ENCODE measurements at regions not wholly inside any gene's neighbourhood (a gene's known extent, or its start where the extent isn't known, plus 50 kb on each side); places are given as distances from the start of the nearest gene placed in this dataset.

DNA sequence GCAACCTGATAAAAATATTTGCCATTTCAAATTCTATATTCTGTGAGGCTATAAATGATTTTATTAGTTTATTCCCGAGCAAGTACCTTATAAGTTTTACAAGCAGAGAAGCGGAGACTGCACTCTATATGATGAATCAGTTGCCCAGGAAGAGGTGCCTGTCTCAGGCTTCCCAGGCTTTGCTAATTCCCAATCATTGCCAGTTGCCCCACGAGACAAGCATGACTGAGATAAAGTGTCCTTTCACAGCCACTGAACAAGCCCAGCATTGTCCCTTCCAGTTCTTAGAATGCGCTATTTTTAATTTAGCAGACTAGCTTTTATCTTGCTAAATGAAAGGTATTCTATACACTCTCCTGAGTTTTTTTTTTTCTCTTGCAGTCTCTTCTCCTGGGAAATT, 260.7 kb downstream of the ALDH8A1 start:
- Histone ChIP-seq H3K36me3 (ENCODE audit: control insufficient read depth in 2 of 4, insufficient read depth in 4 of 4, low read length in 3 of 4) (no peaks in the 10 kb centered on the region), H2BK5ac (ENCODE audit: low read depth, low read length) (no peak overlapping the region), H3K9me3 (ENCODE audit: insufficient read depth in 2 of 2, low read depth in 1 of 2, low read length in 1 of 2) (no peaks in the 10 kb centered on the region), H4K20me1 (replicated peaks in 1 of 2; ENCODE audit: control insufficient read depth in 1 of 2, insufficient read depth in 2 of 2, low read length in 2 of 2) (no peaks in the 10 kb centered on the region), H4K8ac (ENCODE audit: extremely low read depth, insufficient read depth, low read length) (no peak overlapping the region), H3K27me3 (replicated peaks in 1 of 4; ENCODE audit: control insufficient read depth in 3 of 4, extremely low read depth in 1 of 4, insufficient read depth in 3 of 4, low read length in 3 of 4) (no peaks in the 10 kb centered on the region), H3K9ac (replicated peaks in 1 of 4; ENCODE audit: extremely low read depth in 1 of 4, low read depth in 3 of 4, low read length in 3 of 4) (no peak overlapping the region), H3K79me2 (ENCODE audit: control insufficient read depth in 1 of 2, insufficient read depth in 2 of 2, low read length in 2 of 2) (no peaks in the 10 kb centered on the region), H2BK120ac (replicated peaks; ENCODE audit: low read depth, low read length) (no peak overlapping the region), H3K23ac (ENCODE audit: insufficient read length) (no peak overlapping the region), H3K4ac (replicated peaks; ENCODE audit: insufficient read length, low read depth, low read length) (no peak overlapping the region), H3K4me3 (ENCODE audit: extremely low read depth in 1 of 4, insufficient read depth in 2 of 4, low read depth in 3 of 4, low read length in 4 of 4) (no peak overlapping the region), H2AK5ac (ENCODE audit: low read depth, low read length) (no peak overlapping the region), H3K4me2 (ENCODE audit: insufficient read depth in 1 of 2, low read depth in 2 of 2, low read length in 2 of 2) (no peak overlapping the region), H2BK12ac (ENCODE audit: low read depth, low read length) (no peak overlapping the region), H2BK15ac (ENCODE audit: low read length) (no peak overlapping the region), H2AFZ (ENCODE audit: low read length) (no peak overlapping the region), H4K91ac (replicated peaks; ENCODE audit: insufficient read length, low read length) (no peak overlapping the region), H3K23me2 (ENCODE audit: low read depth, low read length) (no peaks in the 10 kb centered on the region), H3K79me1 (ENCODE audit: low read depth, low read length) (no peaks in the 10 kb centered on the region), H3K14ac (ENCODE audit: insufficient read length) (no peak overlapping the region), H4K5ac (ENCODE audit: insufficient read length, low read depth, low read length) (no peak overlapping the region), H2BK20ac (ENCODE audit: low read length) (no peak overlapping the region), H3K4me1 (replicated peaks in 1 of 4; ENCODE audit: control insufficient read depth in 3 of 4, insufficient read depth in 4 of 4, low read length in 3 of 4) (no peaks in the 10 kb centered on the region), H3K27ac (ENCODE audit: low read depth, low read length) (no peak overlapping the region), H3K56ac (replicated peaks; ENCODE audit: insufficient read length, low read depth, low read length) (no peak overlapping the region), H3K18ac (ENCODE audit: extremely low read depth, low read length) (no peak overlapping the region)
- no peak for DNase-seq (ENCODE audit: low read depth in 1 of 2, low spot score in 2 of 2)
- no peak for FAIRE-seq
- CTCF ChIA-PET (ENCODE audit: partially characterized antibody): interaction anchor here (0.8 to 1.4 kb wide), 3 partner anchors 14 to 49 kb away, joined by 3 read pairs; no protein-coding TSS in a partner anchor
- 86% methylated on average over 4 of the region's 4 CpGs; no CpG with 5 or more reads in 1 of the 2 experiments for WGBS, 2 experiments (ENCODE audit: extremely low coverage in 1 of 2, insufficient coverage in 1 of 2, insufficient read length in 1 of 2, insufficient replicate concordance in 2 of 2, low coverage in 1 of 2, low lambda C conversion rate in 2 of 2, missing lambda C conversion rate in 1 of 2)
- POLR2A ChIA-PET (ENCODE audit: partially characterized antibody): no interaction called here
- TF ChIP-seq GABPA (IDR thresholded peaks at IDR 0.05; ENCODE audit: borderline replicate concordance, insufficient read depth, low read length) (no peak), HDAC2 (IDR thresholded peaks at IDR 0.05; ENCODE audit: borderline replicate concordance in 1 of 2, low read depth in 2 of 2, low read length in 2 of 2) (no peak), SUZ12 (IDR thresholded peaks at IDR 0.05; ENCODE audit: low read length) (no peak), SIX5 (IDR thresholded peaks at IDR 0.05; ENCODE audit: low read depth, low read length) (no peak)
